Hindlimb muscle (tissue), 1 donor: ENCODE measurements at regions not wholly inside any gene's neighbourhood (a gene's known extent, or its start where the extent isn't known, plus 50 kb on each side); places are given as distances from the start of the nearest gene placed in this dataset.
"Not testable (repeated sequence)": the region's sequence is repeated elsewhere in the genome, so short reads cannot be mapped to it uniquely, and the experiment has no call there.

Experiments used
- DNase-seq: peaks from one replicate; pipeline ENCODE4 v3.0.0-alpha.2; 2013

GRCh38 chr16:35752773-35753558, 2293.6 kb downstream of the TP53TG3F start:
- no peak for DNase-seq

- DNase-seq: no peak
Observed at GRCh38 chr16:35753559-35754390, 2294.4 kb downstream of the TP53TG3F start.

GRCh38 chr16:35754391-35755369, 2295.3 kb downstream of the TP53TG3F start:
- no peak for DNase-seq

GRCh38 chr16:35788381-35788780, 2329.0 kb downstream of the TP53TG3F start:
- DNase-seq: no peak

- no peak for DNase-seq
Observed at GRCh38 chr16:35792516-35793285, 2333.3 kb downstream of the TP53TG3F start.

- no peak for DNase-seq
Observed at GRCh38 chr16:35793601-35794000, 2334.2 kb downstream of the TP53TG3F start.

- DNase-seq: no peak
Observed at GRCh38 chr16:35794896-35795295, 2335.5 kb downstream of the TP53TG3F start.

- DNase-seq: no peak
Observed at GRCh38 chr16:35795361-35796029, 2336.1 kb downstream of the TP53TG3F start.

GRCh38 chr16:35797811-35798210, 2338.4 kb downstream of the TP53TG3F start:
- DNase-seq: no peak

GRCh38 chr16:35798885-35799426, 2339.5 kb downstream of the TP53TG3F start:
- no peak for DNase-seq

GRCh38 chr16:35804465-35804864, 2345.1 kb downstream of the TP53TG3F start:
- not testable (repeated sequence) for DNase-seq

- no peak for DNase-seq
Observed at GRCh38 chr16:35823342-35823741, 2363.9 kb downstream of the TP53TG3F start.

- no peak for DNase-seq
Observed at GRCh38 chr16:35841632-35842031, 2382.2 kb downstream of the TP53TG3F start.

GRCh38 chr16:35862242-35862641, 2402.8 kb downstream of the TP53TG3F start:
- no peak for DNase-seq

GRCh38 chr16:35868630-35869029, 2409.2 kb downstream of the TP53TG3F start:
- no peak for DNase-seq

- DNase-seq: no peak
Observed at GRCh38 chr16:35873472-35873871, 2414.1 kb downstream of the TP53TG3F start.

GRCh38 chr16:35881654-35882053, 2422.2 kb downstream of the TP53TG3F start:
- DNase-seq: no peak

- DNase-seq: no peak
Observed at GRCh38 chr16:35906440-35906839, 2447.0 kb downstream of the TP53TG3F start.

GRCh38 chr16:35908152-35908551, 2448.7 kb downstream of the TP53TG3F start:
- DNase-seq: no peak

- DNase-seq: no peak
Observed at GRCh38 chr16:35908942-35909341, 2449.5 kb downstream of the TP53TG3F start.
